OCI-LY7 (cell line): ENCODE measurements at regions not wholly inside any gene's neighbourhood (a gene's known extent, or its start where the extent isn't known, plus 50 kb on each side); places are given as distances from the start of the nearest gene placed in this dataset.

Experiments used
- BruUV-seq: library from RNA; stranded (reverse); fragments of 400-500 nt; replicated peaks from 2 replicates; lab custom pipeline; 2021; lab: Mats Ljungman, UMichigan
- CTCF ChIA-PET: fragments of 300-600 bp; sonication (Branson Sonifier 250); formaldehyde crosslinking; loops from one replicate; lab custom pipeline; 2022; ENCODE audit warnings: antibody characterized with exemption; ENCODE audit not compliant: unreplicated experiment; lab: Charles Lee
- POLR2A ChIA-PET: fragments of 300-600 bp; sonication (Branson Sonifier 250); formaldehyde crosslinking; loops from one replicate; lab custom pipeline; 2022; ENCODE audit warnings: antibody characterized with exemption; lab: Charles Lee
- DNase-seq: peaks from one replicate; pipeline ENCODE4 v3.0.0-alpha.2; 2015; ENCODE audit warnings: low spot score
- H2AFZ ChIP-seq: fragments of 200-600 bp; sonication (generic), shearing (Covaris generic); 2 replicates; pipeline ENCODE4 v1.6.1; 2014; ENCODE audit warnings: mild to moderate bottlenecking, antibody characterized with exemption, low read length, moderate library complexity
- H3K27ac ChIP-seq: fragments of 200-600 bp; sonication (generic); 2 replicates; pipeline ENCODE4 v1.5.1; 2014; ENCODE audit warnings: mixed run types, low read depth, mild to moderate bottlenecking, moderate library complexity, low read length, inconsistent platforms; ENCODE audit not compliant: poor library complexity, severe bottlenecking
- H3K36me3 ChIP-seq: fragments of 200-600 bp; sonication (generic); 2 replicates; pipeline ENCODE4 v1.6.1; 2014; ENCODE audit warnings: mild to moderate bottlenecking, antibody characterized with exemption, low read length, moderate library complexity, mixed read lengths; ENCODE audit not compliant: insufficient read depth
- H3K4me1 ChIP-seq: fragments of 200-600 bp; sonication (generic); 2 replicates; pipeline ENCODE4 v1.5.1; 2014; ENCODE audit warnings: mild to moderate bottlenecking, low read length; ENCODE audit not compliant: insufficient read depth, poor library complexity, severe bottlenecking
- H3K4me2 ChIP-seq: fragments of 200-600 bp; sonication (generic); 2 replicates; pipeline ENCODE4 v1.6.1; 2014; ENCODE audit warnings: mild to moderate bottlenecking, low read length
- H3K4me3 ChIP-seq: fragments of 200-600 bp; sonication (generic); 2 replicates; pipeline ENCODE4 v1.5.1; 2014; ENCODE audit warnings: mild to moderate bottlenecking, low read depth, low read length; ENCODE audit not compliant: poor library complexity, severe bottlenecking
- H3K79me2 ChIP-seq: fragments of 200-600 bp; sonication (generic); 2 replicates; pipeline ENCODE4 v1.6.1; 2016; ENCODE audit warnings: low read depth, mild to moderate bottlenecking, low read length, moderate library complexity, mixed read lengths; ENCODE audit not compliant: insufficient read depth
- H3K9me2 ChIP-seq: fragments of 200-600 bp; sonication (generic); 2 replicates; pipeline ENCODE4 v1.6.1; 2016; ENCODE audit warnings: mild to moderate bottlenecking, low read length, mixed read lengths; ENCODE audit not compliant: insufficient read depth
- H3K9me3 ChIP-seq: fragments of 200-600 bp; sonication (generic); 2 replicates; pipeline ENCODE4 v1.6.1; 2014; ENCODE audit warnings: mild to moderate bottlenecking, mixed run types, low read length, mixed read lengths
- H4K20me1 ChIP-seq: fragments of 200-600 bp; sonication (generic); 2 replicates; pipeline ENCODE4 v1.6.1; 2014; ENCODE audit warnings: mild to moderate bottlenecking, antibody characterized with exemption, low read length, moderate library complexity, mixed read lengths; ENCODE audit not compliant: insufficient read depth
- EZH2phosphoT487 ChIP-seq: fragments of 200-600 bp; sonication (generic); IDR thresholded peaks from 2 replicates; pipeline ENCODE4 v1.6.1; 2018; ENCODE audit warnings: low read depth, borderline replicate concordance, mild to moderate bottlenecking, mixed run types, antibody characterized with exemption, low read length, moderate library complexity, mixed read lengths
- intact Hi-C: fragments of 100-400 bp; cut with micrococcal nuclease; formaldehyde crosslinking; loops from one replicate; pipeline ENCODE4 v1.10.0; 2022; ENCODE audit not compliant: unreplicated experiment
- TF ChIP-seq, protein P1 (sequence below): fragments of 200-600 bp; sonication (generic); conservative IDR thresholded peaks from 2 replicates; pipeline ENCODE4 v1.5.1; 2014; ENCODE audit warnings: mild to moderate bottlenecking, antibody characterized with exemption, low read length, moderate library complexity, mixed read lengths

DNA sequence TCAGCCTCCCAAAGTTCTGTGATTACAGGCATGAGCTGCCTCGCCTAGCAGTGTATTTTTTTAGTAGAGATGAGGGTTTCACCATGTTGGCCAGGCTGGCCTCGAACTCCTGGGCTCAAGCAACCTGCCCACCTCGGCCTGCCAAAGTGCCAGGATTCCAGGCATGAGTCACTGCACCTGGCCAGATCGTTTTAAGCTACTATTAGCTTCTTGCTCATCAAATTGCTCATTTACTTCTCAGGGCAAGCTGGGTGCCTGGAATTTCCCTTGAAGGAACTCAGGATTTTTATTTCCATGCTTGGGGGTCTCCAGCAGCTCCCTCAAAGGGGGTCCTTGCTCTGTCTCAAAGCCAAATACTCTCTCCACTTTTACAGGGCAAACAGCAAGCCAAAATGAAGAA is 798.0 kb upstream of the AUTS2 start:
- POLR2A ChIA-PET, result interaction anchor here (0.6 kb wide), 1 partner anchor 1047 kb away, joined by 3 read pairs; no protein-coding TSS in a partner anchor
- intact Hi-C loops, result no loop called here
- no peaks in the 10 kb centered on the region for H3K4me1 ChIP-seq
- H3K9me3 ChIP-seq, result no peaks in the 10 kb centered on the region
- no peak overlapping the region for H2AFZ ChIP-seq
- H3K4me3 ChIP-seq, result no peak overlapping the region
- H3K27ac ChIP-seq, result no peak overlapping the region
- no peaks in the 10 kb centered on the region for H3K79me2 ChIP-seq
- no TSS peak for BruUV-seq
- no peaks in the 10 kb centered on the region for H4K20me1 ChIP-seq
- H3K4me2 ChIP-seq, result no peak overlapping the region
- DNase-seq, result no peak
- no peaks in the 10 kb centered on the region for H3K9me2 ChIP-seq
- CTCF ChIA-PET, result no interaction called here
- H3K36me3 ChIP-seq, result no peaks in the 10 kb centered on the region
- TF ChIP-seq EZH2phosphoT487, result no peak
- TF ChIP-seq, protein P1, sequence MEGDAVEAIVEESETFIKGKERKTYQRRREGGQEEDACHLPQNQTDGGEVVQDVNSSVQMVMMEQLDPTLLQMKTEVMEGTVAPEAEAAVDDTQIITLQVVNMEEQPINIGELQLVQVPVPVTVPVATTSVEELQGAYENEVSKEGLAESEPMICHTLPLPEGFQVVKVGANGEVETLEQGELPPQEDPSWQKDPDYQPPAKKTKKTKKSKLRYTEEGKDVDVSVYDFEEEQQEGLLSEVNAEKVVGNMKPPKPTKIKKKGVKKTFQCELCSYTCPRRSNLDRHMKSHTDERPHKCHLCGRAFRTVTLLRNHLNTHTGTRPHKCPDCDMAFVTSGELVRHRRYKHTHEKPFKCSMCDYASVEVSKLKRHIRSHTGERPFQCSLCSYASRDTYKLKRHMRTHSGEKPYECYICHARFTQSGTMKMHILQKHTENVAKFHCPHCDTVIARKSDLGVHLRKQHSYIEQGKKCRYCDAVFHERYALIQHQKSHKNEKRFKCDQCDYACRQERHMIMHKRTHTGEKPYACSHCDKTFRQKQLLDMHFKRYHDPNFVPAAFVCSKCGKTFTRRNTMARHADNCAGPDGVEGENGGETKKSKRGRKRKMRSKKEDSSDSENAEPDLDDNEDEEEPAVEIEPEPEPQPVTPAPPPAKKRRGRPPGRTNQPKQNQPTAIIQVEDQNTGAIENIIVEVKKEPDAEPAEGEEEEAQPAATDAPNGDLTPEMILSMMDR, result no peak

DNA sequence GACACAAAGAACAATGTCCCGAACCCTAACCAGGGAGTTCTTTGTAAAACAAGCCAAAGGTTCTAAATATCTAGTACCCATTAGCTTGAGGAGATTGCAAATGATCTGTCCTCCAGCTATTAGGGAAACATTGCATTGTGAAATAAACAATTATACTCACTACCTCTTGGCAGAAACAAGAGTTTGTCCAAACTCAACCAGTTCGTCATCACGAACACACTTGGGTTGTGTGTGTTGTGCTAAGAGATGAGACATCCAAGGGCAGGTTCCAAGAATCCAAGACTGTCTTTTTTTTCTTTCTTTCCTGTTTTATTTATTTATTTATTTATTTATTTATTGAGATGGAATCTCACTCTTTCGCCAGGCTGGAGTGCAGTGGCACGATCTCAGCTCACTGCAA is 793.1 kb upstream of the AUTS2 start:
- no peak overlapping the region for H3K4me2 ChIP-seq
- intact Hi-C loops, result no loop called here
- ChIA-PET CTCF (no interaction called here), POLR2A (no interaction called here)
- H3K79me2 ChIP-seq, result no peaks in the 10 kb centered on the region
- DNase-seq, result no peak
- no peaks in the 10 kb centered on the region for H3K9me3 ChIP-seq
- no peak for TF ChIP-seq EZH2phosphoT487
- TF ChIP-seq, protein P1, result no peak
- H3K27ac ChIP-seq, result no peak overlapping the region
- no peak overlapping the region for H3K4me3 ChIP-seq
- no peak overlapping the region for H2AFZ ChIP-seq
- H4K20me1 ChIP-seq, result no peaks in the 10 kb centered on the region
- H3K36me3 ChIP-seq, result no peaks in the 10 kb centered on the region
- H3K9me2 ChIP-seq, result no peaks in the 10 kb centered on the region
- no TSS peak for BruUV-seq
- H3K4me1 ChIP-seq, result no peaks in the 10 kb centered on the region

DNA sequence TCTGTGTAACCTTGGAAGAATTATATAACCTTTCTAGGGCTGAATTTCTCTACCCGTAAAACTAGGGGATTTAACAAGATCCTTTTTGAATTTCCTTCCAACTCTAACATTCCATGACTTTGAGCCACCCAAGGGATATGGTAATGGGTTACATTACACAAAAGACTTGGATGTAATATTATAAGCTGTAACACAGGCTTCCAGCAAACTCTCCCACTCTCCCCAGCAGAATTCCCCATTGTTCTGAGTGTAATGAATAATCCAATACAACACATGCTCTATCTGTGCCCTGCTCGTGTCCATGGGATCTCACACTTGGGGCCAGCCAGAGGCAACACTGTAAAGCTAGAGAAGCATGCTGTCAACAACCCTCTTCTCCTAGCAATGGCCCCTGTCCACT is 790.6 kb upstream of the AUTS2 start:
- DNase-seq, result no peak
- H4K20me1 ChIP-seq, result no peaks in the 10 kb centered on the region
- H3K4me2 ChIP-seq, result no peak overlapping the region
- POLR2A ChIA-PET, result interaction anchor here (0.6 kb wide), 1 partner anchor 100 kb away, joined by 4 read pairs; no protein-coding TSS in a partner anchor
- intact Hi-C loops, result no loop called here
- H3K79me2 ChIP-seq, result no peaks in the 10 kb centered on the region
- H3K9me3 ChIP-seq, result no peaks in the 10 kb centered on the region
- CTCF ChIA-PET, result no interaction called here
- no TSS peak for BruUV-seq
- H2AFZ ChIP-seq, result no peak overlapping the region
- no peak overlapping the region for H3K27ac ChIP-seq
- no peaks in the 10 kb centered on the region for H3K36me3 ChIP-seq
- H3K4me3 ChIP-seq, result no peak overlapping the region
- H3K4me1 ChIP-seq, result no peaks in the 10 kb centered on the region
- TF ChIP-seq, protein P1, result no peak
- no peaks in the 10 kb centered on the region for H3K9me2 ChIP-seq
